ENCODE measurements at regions not wholly inside any gene's neighbourhood (a gene's known extent, or its start where the extent isn't known, plus 50 kb on each side); places are given as distances from the start of the nearest gene placed in this dataset.
A peak's percentile ranks its signal among the peaks of the same experiment; 100 is the strongest.
"Not testable (repeated sequence)": the region's sequence is repeated elsewhere in the genome, so short reads cannot be mapped to it uniquely, and the experiment has no call there.

DNA sequence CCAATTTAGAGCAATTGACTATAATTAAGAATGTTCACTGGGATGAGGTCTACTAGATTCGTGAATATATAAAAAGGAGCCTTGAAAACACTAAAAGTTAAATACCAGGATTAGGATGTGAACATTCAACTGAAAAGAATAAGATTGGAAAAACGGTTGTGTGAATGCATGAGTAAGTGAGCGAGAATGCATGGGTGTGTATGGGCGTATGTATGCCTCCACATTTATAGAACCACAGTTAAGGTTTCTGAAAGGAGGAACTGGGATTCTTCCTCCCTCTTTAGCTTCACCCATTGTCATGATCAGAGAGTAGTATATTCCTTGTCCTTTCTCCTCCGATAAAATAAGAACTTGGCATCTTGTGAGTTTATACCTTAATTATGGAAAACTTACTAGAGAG is 151.1 kb upstream of the UBE2E3 start:
- DNase-seq: no peak

DNA sequence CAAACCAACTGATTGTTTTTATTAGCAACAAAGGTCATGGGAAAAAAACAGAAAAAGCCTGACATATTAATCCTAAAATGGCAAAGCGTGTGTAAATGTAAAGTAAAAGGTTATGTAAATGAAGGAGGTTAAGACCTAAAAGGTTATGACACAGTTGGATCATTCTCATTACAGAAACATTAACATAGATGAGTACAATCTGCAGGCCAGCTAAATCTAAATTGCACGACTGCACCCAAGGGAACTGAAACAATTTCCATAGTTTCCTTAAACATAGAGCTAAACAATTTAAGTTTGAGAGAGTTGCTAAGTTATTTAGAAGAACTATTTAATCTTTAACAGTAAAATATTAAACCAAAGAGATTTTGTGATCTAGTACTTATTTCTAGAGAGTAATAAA is 151.6 kb upstream of the UBE2E3 start:
- DNase-seq: no peak

DNA sequence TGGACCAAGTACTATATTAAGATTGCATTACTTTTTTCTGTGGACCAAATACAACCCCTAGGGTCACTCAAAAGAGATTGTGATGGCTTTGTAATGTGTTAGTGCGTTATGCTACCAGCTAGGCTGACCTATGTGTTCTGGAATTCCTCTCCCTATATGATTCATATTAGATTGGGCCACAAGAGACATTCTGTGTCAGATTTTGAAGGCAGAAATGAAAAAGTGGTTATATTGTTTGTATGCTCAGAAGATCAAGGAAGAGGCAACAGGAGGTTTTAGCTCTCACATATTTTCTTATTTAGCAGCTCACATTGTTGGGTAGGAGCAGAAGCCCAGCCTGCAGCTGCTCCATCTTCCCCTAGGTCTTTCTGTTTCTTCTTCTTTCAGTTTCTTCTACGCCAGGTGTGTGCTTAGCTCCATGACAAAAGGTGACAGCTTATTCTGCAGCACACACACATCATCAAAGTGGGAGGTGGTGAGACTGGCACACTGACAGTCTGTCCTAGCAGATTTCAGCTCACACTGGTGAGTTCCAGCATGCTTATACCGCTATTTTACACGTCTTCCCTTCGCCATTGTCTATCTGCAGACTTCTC is 156.8 kb upstream of the UBE2E3 start:
- DNase-seq: no peak

DNA sequence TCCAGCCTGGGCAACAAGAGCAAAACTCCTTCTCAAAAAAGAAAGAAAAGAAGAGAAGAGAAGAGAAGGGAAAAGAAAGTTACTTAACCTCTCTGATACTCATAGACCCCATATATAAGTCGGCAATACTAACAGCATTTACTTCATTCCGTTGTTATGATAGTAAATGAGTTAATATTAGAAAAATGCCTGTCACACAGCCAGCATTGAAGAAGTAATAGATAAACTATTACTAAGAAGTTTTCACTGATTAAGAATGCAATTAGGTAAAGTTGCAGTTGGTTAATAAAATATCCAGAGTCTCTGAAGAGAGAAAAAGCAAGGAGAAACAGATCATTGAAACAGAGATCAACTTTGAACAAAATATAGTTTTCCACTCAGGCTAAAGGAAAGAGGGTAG is 161.3 kb upstream of the UBE2E3 start:
- DNase-seq: no peak

DNA sequence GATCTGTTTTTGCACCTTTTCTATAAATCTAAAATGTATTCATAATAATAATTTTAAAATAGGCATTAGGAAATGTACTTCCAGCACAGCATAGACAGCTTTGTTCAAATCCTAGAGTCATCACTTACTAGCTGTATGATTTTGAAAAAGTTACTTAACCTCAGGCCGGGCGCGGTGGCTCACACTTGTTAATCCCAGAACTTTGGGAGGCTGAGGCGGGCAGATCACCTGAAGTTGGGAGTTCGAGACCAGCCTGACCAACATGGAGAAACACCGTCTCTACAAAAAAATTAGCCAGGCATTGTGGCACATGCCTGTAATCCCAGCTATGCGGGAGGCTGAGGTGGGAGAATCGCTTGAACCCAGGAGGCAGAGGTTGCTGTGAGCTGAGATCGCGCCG is 161.7 kb upstream of the UBE2E3 start:
- not testable (repeated sequence) for DNase-seq

DNA sequence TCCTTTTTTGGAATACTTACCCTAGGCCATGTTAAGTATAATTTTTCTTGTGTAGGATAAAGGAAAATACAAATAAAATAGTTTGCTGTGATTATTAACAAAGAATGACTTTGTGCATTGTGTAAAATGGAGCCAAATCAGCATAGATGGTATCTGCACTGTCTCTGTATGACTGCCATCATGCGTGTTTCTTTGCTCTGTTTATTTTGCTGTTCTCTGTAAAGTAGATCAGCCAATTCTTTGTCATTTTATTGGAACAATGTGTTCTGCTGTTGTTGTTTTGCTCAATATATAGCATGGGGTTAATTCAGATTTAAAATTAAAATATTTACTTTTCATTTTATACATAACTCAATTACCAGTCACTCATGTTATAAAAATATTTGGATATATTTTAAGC is 181.3 kb upstream of the UBE2E3 start:
- DNase-seq: no peak

DNA sequence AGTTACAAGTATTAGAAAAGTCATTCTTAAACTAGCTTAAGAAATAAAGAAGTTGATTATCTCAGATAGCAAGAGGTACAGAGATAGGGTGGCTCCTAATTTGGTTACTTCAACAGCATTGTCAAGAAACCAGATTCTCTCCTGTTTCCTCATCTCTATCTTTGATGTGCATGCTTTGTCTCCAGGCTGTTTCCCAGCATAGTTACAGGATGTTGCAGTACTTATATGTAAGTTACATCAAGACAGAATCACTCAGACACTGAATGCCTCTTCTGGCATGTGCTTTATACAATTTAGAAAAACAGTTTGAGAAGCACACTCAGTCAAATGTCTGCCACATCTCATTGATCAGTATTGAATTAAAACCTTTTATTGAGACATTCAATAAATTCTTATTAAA is 189.5 kb upstream of the UBE2E3 start:
- no peak for DNase-seq

DNA sequence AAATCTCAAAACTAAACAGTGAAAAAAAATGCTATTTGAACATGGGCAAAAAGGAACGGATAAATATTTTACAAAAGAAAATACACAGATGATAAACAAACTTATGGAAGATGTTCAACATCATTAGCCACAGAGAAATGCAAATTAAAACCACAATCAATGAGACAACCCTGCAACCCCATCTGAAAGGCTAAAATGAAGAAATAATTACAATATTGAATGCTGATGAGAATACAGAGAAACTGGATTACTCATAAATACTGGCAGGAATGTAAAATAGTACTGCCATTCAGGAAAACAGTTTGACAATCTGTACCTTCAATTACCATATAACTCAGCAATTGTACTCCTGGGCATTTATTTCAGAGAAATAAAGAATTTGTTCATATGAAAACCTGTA is 193.1 kb upstream of the UBE2E3 start:
- DNase-seq: no peak

DNA sequence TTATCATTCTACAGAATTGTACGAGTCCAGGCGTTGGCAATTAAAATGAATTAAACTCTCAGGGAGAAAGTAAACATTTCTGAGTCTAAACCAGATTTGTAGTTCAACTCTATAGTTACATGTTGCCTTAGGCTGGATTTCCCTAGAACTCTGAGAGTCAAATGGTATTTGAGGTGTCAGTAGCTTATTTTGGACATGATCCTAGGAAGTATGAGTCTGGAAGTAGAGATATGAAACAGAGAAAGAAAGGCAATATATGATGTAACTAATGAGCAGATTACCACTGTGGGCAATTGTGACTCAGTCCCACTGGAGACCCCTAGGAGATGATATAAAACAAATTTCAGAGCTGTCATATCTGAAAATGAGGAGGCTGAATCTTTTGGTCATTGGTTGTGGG is 199.1 kb upstream of the UBE2E3 start:
- DNase-seq: no peak

DNA sequence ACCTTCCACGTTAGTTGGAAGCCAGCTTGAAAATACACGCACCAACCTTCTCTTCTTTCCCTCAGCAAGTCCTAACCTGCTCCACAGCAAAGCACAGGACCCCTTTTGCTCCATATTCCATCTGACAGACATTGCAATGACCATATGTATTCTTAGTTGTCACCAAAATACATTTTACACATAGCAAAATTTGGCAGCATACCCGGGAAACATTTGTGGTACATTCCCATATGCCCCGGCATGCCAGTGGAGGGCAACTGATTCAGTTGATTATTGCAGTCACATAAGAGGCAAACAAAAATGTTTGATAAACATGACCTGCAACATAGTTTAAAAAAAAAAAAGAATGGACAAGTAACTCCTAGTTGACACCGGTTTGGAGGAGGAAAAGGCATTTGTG is 202.1 kb upstream of the UBE2E3 start:
- no peak for DNase-seq

DNA sequence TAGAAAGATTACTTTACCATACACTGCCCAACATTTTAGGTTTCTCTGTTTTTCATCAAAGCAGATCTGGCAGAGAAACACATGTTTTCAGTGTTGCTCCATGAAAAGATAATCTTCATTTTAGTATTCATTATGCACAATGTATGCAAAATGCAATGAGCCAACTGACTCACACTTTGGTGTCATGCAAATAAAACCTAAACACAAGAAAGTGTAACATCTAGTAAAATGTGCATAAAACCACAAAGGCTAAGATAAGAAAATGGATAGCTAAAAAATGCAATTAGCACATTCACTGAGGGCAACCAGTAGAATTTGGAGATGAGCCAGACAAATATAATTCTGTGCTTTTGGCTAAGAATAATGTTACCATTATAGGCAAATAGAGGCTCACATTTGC is 203.5 kb upstream of the UBE2E3 start:
- peak; percentile 6 for DNase-seq

DNA sequence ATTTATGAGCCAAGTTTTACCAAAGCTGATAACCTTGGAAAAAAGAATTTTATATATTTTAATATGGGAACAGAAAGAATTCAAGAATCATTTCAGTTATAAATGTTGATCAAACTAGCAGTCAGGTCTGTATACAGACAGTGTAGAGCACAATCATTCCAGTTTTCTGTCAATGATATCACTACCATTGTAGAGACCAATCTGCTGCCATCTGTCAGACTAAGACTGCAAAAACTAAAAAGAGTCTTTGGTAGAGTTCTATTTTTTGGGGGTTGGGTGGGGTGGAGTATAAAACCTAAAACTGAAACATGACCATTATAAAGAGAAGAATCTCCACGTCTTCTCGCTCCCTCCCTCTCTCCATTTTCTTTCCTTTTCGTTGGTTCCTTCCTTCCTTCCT is 204.7 kb upstream of the UBE2E3 start:
- DNase-seq: no peak

DNA sequence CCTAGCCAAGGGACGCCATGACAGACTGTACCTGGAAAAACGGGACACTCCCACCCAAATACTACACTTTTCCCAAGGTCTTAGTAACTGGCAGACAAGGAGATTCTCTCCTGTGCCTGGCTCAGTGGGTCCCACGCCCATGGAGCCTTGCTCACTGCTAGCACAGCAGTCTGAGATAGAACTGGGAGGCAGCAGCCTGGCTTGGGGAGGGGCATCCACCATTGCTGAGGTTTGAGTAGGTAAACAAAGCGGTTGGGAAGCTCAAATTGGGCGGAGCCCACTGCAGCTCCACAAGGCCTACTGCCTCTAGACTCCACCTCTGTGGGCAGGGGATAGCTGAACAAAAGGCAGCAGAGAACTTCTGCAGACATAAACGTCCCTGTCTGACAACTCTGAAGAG is 215.1 kb upstream of the UBE2E3 start:
- DNase-seq: not testable (repeated sequence)

DNA sequence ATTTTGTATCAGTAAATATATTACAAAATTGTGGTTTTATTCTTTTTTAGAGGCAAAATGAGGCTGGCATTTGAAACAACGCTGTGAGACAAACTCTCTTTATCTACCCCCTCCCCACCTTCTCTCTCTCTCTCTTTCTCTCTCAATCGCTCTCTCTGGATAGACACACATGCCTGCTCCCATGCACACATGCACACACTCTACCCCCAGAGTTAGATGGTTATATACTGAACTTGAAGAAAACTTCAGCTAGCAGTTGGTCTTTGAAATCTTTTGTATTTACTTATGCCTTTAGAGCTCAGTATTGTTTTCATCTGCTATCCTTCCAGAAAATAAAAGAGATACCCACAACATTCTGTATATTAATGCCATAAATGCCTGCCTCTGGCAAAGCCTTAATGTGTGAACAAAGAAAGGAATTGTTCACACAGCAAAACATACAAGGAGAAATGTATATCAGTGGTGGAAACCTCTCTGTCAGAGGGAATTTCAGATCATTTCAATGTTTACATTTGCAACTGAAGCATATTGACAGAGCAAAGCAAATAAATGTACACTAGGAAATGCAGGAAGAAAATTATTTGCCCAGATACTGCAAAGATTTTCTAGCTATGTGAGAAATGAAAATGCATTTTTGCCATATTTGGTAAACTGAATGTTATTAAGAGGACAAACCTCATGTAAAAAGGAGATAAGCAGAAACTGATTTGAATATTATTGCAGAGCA is 217.0 kb upstream of the UBE2E3 start:
- DNase-seq: no peak

DNA sequence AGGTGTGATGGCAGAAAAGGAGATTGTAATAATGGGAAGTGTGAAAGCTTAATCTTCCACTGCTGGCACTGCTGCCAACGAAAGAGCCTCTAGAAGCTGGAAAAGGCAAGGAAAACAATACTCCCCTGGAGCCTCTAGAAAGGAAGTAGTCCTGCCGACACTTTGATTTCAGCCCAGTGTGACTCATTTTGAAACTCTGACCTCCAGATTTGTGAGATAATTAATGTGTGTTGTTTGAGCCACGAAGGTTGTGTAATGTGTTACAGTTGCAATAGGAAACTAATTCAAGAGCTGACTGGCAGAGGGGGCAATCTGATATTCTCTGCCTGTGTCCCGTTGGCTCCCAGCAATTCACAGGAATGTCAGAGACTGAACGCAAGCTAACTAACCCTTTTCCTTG is 219.2 kb upstream of the UBE2E3 start:
- DNase-seq: peak; percentile 10

DNA sequence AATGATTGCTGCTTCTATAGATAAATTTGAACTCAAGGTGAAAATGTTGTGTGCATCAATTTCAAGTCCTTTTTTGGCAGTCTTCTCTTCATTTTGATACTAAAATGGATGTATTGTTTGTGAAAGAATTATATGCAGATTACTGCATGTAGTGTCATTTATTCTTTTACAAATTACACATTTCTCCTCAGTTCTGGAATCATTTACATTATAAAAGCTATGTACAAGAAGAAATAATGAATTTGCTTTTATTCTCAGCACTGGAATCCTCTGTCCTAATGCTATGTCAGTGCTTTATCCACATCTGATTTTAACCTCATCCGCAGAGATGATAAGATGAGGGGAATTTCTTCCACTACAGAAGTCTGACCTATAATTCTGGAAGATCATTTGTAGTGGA is 220.8 kb upstream of the UBE2E3 start:
- DNase-seq: no peak

DNA sequence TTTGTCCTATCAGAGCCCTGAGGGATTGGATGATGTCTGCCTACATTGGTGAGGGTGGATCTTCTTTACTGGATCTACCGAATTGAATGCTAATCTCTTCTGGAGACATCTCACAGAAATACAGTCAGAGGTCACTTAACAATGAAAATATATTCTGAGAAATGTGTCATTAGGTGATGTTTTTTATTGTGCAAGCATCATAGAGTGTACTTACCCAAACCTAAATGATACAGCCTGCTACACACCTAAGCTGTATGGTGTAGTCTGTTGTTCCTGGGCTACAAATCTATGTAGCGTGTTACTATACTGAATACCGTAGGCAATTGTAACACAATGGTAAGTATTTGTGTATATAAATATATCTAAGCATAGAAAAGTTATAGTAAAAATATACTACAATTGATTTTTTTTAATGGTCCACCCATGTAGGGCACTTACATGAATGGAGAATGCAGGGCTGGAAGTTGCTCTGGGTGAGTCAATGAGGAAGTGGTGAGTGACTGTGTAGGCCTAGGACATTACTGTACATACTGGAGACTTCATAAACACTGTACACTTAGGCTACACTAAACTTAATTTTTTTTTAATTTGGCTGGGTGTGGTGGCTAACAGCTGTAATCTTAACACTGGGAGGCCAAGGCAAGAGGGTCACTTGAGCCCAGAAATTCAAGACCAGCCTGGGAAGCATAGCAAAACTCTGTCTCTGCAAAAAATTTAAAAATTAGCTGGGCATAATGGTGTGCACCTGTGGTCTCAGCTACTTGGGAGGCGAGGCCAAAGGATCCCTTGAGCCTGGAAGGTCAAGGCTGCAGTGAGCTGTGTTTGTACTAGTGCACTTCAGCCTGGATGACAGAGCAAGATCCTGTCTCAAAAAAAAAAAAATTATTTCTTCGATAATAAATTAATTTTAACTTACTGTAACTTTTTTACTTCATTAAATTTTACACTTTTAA is 226.3 kb upstream of the UBE2E3 start:
- DNase-seq: peak; percentile 1

DNA sequence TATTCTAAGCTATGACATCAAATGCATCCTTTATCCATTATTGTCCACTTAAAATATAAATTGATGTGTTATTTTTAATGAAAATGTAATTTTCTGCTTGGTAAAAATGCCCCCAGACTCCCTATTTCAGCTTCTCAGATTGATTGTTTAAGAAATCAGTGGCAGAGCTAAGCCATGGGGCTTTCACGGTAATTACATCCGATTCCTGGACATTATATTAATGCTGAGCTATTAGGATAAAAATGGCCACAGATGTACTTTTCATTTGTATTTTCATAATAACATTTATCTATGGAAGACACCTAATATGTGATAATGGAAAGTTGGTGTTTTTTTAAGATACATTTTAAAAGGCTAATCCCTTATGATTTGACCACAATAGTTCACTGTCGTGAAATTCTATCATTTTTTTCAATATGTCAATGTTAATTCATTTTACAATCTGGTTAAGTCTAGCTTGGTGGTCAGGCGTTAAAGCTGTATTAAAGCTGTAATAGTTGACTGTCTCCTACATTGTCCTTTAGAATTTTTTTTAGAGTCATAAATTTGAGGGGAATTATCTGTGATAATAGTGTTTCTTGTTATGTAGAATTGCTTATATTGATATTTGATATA is 229.0 kb upstream of the UBE2E3 start:
- no peak for DNase-seq

DNA sequence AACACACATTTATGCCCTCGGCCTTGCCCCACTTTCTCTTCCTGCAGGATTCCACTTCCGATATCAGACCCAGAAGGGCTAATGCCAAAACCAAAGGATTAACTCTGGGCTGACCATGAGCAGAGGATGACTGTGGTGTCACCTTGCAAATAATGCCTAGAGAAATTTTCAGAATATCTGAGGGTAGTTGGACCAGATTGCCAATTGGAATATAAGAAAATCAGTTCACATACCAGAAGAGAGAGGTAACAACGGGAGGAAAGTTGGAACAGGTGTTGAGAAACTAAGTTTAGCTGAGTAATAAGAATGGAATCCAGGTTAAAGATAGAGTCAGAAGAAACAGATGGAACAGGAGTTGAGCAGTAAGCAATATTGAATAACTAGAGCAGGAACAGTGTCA is 232.7 kb upstream of the UBE2E3 start:
- DNase-seq: no peak

DNA sequence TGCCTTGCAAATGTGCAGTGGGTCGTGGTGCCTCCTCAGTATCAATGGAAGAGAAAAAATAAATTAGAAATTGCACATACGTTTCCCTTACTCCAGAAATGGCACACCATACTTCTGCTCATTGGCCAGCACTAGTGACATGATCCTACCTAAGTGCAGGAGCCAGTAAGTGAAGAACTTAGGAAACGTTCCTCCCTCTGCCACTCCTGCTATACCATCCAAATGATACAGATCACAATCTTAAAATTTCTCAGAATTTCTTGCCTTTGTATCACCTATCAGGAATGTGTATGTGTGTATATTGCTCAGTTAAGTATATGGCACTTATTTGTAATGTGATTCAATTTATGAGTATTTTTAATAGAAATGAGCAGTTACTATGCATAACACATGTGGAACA is 237.0 kb upstream of the UBE2E3 start:
- no peak for DNase-seq

DNA sequence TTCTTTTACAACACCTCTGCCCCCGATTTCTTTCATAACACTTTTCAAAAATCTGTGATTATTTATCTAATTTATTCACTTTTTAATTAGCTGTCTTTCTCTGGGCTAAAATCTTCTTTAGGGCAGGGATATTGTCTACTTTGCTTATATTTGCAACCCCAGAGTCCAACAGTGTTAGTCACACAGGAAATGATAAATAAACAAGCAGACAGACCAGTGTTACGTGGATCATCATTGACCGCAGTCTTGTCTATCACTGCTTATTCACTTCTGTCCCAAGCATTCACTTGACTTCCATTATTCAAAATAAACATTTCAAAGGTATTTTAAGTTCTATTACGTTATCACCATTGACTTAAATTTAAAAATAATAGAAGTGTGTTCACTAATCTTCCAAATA is 237.6 kb upstream of the UBE2E3 start:
- no peak for DNase-seq

DNA sequence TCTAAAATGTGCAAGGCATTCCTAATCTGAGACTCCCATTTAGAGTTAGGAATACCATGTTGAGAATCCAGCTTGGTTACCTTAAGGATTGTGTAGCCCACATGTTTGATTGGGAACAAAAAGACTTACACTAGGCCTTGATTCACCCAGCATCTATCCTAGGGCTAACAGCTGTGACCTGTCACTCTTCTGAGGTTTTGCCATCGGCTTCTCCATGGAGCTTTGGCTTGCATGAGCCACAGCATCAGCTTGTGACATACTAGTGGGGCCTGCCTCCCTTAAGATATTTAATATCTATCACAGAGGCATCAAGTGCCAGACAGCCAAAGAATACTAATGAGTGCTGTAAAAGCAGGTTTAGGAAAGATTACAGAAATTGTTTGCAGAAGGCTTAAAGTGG is 241.3 kb upstream of the UBE2E3 start:
- no peak for DNase-seq

DNA sequence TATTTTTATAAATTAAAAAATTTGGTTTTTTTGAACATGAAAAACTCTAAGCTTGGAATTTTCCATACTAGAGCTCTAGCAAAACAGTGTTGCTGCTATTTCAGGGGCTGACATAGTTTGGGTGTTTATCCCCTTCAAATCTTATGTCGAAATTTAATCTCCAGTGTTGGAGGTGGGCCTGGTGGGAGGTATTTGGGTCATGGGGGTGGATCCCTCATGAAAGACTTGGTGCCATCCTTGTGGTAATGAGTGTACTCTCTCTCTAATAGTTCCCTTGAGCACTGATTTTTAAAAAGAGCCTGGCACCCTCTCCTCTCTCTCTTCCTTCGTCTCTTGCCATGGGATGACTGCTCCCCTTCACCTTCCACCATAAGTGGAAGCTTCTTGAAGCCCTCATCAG is 244.6 kb upstream of the UBE2E3 start:
- no peak for DNase-seq

DNA sequence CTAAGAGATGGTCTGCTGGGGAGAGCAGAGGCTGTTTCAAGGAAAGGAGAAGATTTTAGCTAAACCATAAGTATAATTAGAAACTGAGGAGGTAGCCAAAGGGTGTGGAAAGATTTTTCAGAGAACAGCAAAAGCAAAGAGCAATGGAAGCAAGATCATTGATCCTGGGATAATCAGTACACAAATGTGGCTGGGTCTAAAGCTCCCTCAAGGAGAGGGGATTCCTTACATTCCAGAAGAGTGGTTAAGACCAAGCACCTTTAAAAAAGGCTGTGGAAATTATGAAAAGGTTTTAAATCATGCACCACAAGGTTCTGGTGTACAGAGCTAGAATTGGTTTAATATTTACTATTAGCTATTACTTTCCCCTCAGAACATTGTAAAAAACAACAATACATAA is 246.0 kb upstream of the UBE2E3 start:
- DNase-seq: no peak

Data from hematopoietic multipotent progenitor cell treated with erythropoietin and hydrocortisone succinate and interleukin-3 and kit ligand, for 4 days (in vitro differentiated cells).